ENCODE measurements at regions not wholly inside any gene's neighbourhood (a gene's known extent, or its start where the extent isn't known, plus 50 kb on each side); places are given as distances from the start of the nearest gene placed in this dataset.

- TF ChIP-seq POLR2A (IDR thresholded peaks at IDR 0.05) (no peak), CTCF (IDR thresholded peaks at IDR 0.05) (no peak)
Measured at GRCh38 chr3:148307443-148307843, 390.3 kb upstream of the AGTR1 start.
